Neuronal stem cell (in vitro differentiated cells): ENCODE measurements at regions not wholly inside any gene's neighbourhood (a gene's known extent, or its start where the extent isn't known, plus 50 kb on each side); places are given as distances from the start of the nearest gene placed in this dataset.

Experiments
- DNase-seq: peaks from one replicate; pipeline ENCODE4 v3.0.0-alpha.2; 2013; ENCODE audit warnings: low spot score
- H2AFZ ChIP-seq: one replicate; pipeline ENCODE4 v1.6.1; 2013; ENCODE audit warnings: mild to moderate bottlenecking, low read length, inconsistent platforms
- H2AK5ac ChIP-seq: 2 replicates; pipeline ENCODE4 v1.6.1; 2013; ENCODE audit warnings: low read depth, mild to moderate bottlenecking, inconsistent platforms, low read length, moderate library complexity, mixed read lengths
- H2BK120ac ChIP-seq: 2 replicates; pipeline ENCODE4 v1.6.1; 2013; ENCODE audit warnings: low read depth, mild to moderate bottlenecking, inconsistent platforms, low read length, moderate library complexity, mixed read lengths
- H2BK12ac ChIP-seq: one replicate; pipeline ENCODE4 v1.6.1; 2013; ENCODE audit warnings: low read length, inconsistent platforms
- H2BK15ac ChIP-seq: 2 replicates; pipeline ENCODE4 v1.6.1; 2013; ENCODE audit warnings: mild to moderate bottlenecking, low read length, inconsistent platforms, mixed read lengths
- H2BK5ac ChIP-seq: one replicate; pipeline ENCODE4 v1.6.1; 2013; ENCODE audit warnings: inconsistent platforms, mild to moderate bottlenecking, low read length, moderate library complexity
- H3K14ac ChIP-seq: one replicate; pipeline ENCODE4 v1.6.1; 2013; ENCODE audit warnings: low read length, inconsistent platforms
- H3K18ac ChIP-seq: 2 replicates; pipeline ENCODE4 v1.6.1; 2013; ENCODE audit warnings: low read length, inconsistent platforms
- H3K23ac ChIP-seq: 2 replicates; pipeline ENCODE4 v1.6.1; 2013; ENCODE audit warnings: low read depth, mild to moderate bottlenecking, mixed read lengths, low read length, inconsistent platforms; ENCODE audit not compliant: poor library complexity
- H3K27ac ChIP-seq: replicated peaks from 3 replicates; pipeline ENCODE4 v1.5.1; 2013; ENCODE audit warnings: low read length, inconsistent platforms
- H3K27me3 ChIP-seq, 3 experiments: 2 replicates each; pipeline ENCODE4 v1.6.1; 2013; ENCODE audit warnings: low read length in 3 of 3, mild to moderate bottlenecking in 2 of 3, inconsistent platforms in 1 of 3, low read depth in 1 of 3, mixed read lengths in 1 of 3, moderate library complexity in 1 of 3; ENCODE audit not compliant: control insufficient read depth in 3 of 3, insufficient read depth in 3 of 3
- H3K36me3 ChIP-seq, 2 donors: replicated peaks in 1 of 2; 2 replicates each; pipeline ENCODE4 v1.6.1; 2013; ENCODE audit warnings: low read length in 2 of 2; ENCODE audit not compliant: control insufficient read depth in 2 of 2, insufficient read depth in 2 of 2
- H3K4ac ChIP-seq: 2 replicates; pipeline ENCODE4 v1.6.1; 2013; ENCODE audit warnings: inconsistent platforms, mild to moderate bottlenecking, low read length, moderate library complexity
- H3K4me1 ChIP-seq, 2 donors: 1 replicate in 1 of 2; 2 replicates in 1 of 2; pipeline ENCODE4 v1.6.1; 2013; ENCODE audit warnings: low read length in 2 of 2, low read depth in 1 of 2; ENCODE audit not compliant: control insufficient read depth in 2 of 2, insufficient read depth in 1 of 2
- H3K4me2 ChIP-seq: one replicate; pipeline ENCODE4 v1.6.1; 2013; ENCODE audit warnings: mild to moderate bottlenecking, low read length, inconsistent platforms; ENCODE audit not compliant: insufficient read depth, poor library complexity, severe bottlenecking
- H3K4me3 ChIP-seq, 2 donors: 2 replicates each; pipeline ENCODE4 v1.5.1; 2013; ENCODE audit warnings: low read length in 2 of 2, mild to moderate bottlenecking in 2 of 2, inconsistent platforms in 1 of 2, moderate library complexity in 1 of 2
- H3K79me1 ChIP-seq: one replicate; pipeline ENCODE4 v1.6.1; 2013; ENCODE audit warnings: low read depth, mild to moderate bottlenecking, inconsistent platforms, low read length, moderate library complexity
- H3K9ac ChIP-seq: one replicate; pipeline ENCODE4 v1.6.1; 2013; ENCODE audit warnings: mild to moderate bottlenecking, low read depth, low read length, inconsistent platforms; ENCODE audit not compliant: poor library complexity
- H3K9me3 ChIP-seq, 2 donors: replicated peaks in 1 of 2; 2 replicates each; pipeline versions ENCODE3 to v1.6.1; 2013; ENCODE audit warnings: low read length in 2 of 2, mild to moderate bottlenecking in 2 of 2, inconsistent platforms in 1 of 2, low read depth in 1 of 2, mixed read lengths in 1 of 2, moderate library complexity in 1 of 2; ENCODE audit not compliant: control insufficient read depth in 2 of 2, insufficient read depth in 1 of 2
- H4K8ac ChIP-seq: one replicate; pipeline ENCODE4 v1.6.1; 2013; ENCODE audit warnings: low read depth, mild to moderate bottlenecking, inconsistent platforms, low read length, moderate library complexity
- H4K91ac ChIP-seq: one replicate; pipeline ENCODE4 v1.6.1; 2013; ENCODE audit warnings: low read length, low read depth, mild to moderate bottlenecking, inconsistent platforms; ENCODE audit not compliant: poor library complexity
- WGBS, 2 donors: extraction: QIAGEN DNeasy Blood & Tissue Kit; methylation state at CpG; one replicate each; pipeline ENCODE4 v1.1.7; 2013; ENCODE audit warnings: missing lambda C conversion rate in 2 of 2, mixed read lengths in 1 of 2; ENCODE audit not compliant: insufficient read length in 2 of 2, insufficient replicate concordance in 1 of 2; ENCODE audit errors: extremely low coverage in 2 of 2; 5-methylcytosine and 5-hydroxymethylcytosine counted together

DNA sequence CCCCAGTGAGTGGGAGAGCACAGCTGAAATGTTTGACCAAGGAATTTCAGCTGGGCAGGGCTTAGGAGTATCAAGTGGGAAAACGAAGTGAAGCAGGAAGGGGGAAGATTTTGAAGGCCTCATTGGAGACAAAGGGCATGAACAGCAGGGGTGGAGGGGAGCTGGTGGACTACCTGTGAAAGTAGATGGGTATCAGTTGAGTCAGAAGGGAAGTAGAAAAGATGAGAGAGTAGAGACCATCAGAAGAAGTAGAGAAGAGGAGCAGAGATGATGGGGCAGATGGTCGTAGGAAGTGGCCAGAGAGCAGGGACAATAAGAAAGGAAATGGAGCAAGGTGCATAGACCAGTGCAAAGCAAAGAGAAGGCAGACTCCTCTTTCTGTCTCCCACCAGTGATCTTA is 189.0 kb upstream of the RUNX1 start:
- no peak for DNase-seq
- H3K4me1 ChIP-seq = peaks cover 0 to 3% of the 10 kb centered on the region in 2 donors

DNA sequence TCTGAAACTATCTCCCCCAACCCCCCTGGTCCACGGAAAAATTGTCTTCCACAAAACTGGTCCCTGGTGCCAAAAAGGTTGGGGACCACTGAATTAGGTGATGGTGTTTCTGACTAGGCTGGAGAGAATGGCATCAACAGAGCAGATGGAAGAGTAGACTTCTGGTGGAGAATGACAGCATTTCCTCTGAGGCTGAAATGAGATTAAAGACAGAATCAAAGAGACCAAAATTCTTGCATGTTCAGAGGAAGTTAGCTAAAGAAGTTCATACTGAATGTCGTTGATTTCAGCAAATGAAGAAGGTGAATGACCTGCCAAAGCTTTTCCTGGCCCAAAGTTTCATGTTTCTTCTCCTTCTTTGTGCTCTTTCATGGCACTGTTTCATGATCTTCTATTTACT is 188.2 kb upstream of the RUNX1 start:
- Histone ChIP-seq H3K4me3 (no peak overlapping the region), H3K4me2 (no peak overlapping the region), H3K27me3 (no peaks in the 10 kb centered on the region), H3K27ac (no peak overlapping the region), H3K14ac (no peak overlapping the region), H4K91ac (no peak overlapping the region), H2BK120ac (no peak overlapping the region), H3K4me1 (peaks cover 2 to 4% of the 10 kb centered on the region in 2 donors), H2AFZ (no peak overlapping the region), H2AK5ac (no peak overlapping the region), H3K36me3 (no peaks in the 10 kb centered on the region), H2BK12ac (no peak overlapping the region), H3K9me3 (no peaks in the 10 kb centered on the region), H3K79me1 (no peaks in the 10 kb centered on the region), H3K4ac (no peak overlapping the region), H3K9ac (no peak overlapping the region), H3K23ac (no peak overlapping the region), H2BK5ac (no peak overlapping the region), H4K8ac (no peak overlapping the region), H3K18ac (no peak overlapping the region), H2BK15ac (no peak overlapping the region)
- WGBS, 2 donors = no CpG with 5 or more reads among the region's 2 CpGs
- DNase-seq = no peak

More for the DNA sequence above, 189.0 kb upstream of the RUNX1 start:
- Histone ChIP-seq H4K8ac (no peak overlapping the region), H4K91ac (no peak overlapping the region), H3K23ac (no peak overlapping the region), H3K36me3 (no peaks in the 10 kb centered on the region), H3K14ac (no peak overlapping the region), H3K79me1 (no peaks in the 10 kb centered on the region), H3K9ac (no peak overlapping the region), H3K4ac (no peak overlapping the region), H2BK5ac (no peak overlapping the region), H2BK12ac (no peak overlapping the region), H2BK15ac (no peak overlapping the region), H2AK5ac (no peak overlapping the region), H3K18ac (no peak overlapping the region), H2AFZ (no peak overlapping the region), H3K4me2 (no peak overlapping the region), H2BK120ac (no peak overlapping the region), H3K27ac (no peak overlapping the region), H3K27me3 (no peaks in the 10 kb centered on the region), H3K4me3 (no peak overlapping the region), H3K9me3 (no peaks in the 10 kb centered on the region)
- WGBS, 2 donors = no CpG with 5 or more reads among the region's 2 CpGs

DNA sequence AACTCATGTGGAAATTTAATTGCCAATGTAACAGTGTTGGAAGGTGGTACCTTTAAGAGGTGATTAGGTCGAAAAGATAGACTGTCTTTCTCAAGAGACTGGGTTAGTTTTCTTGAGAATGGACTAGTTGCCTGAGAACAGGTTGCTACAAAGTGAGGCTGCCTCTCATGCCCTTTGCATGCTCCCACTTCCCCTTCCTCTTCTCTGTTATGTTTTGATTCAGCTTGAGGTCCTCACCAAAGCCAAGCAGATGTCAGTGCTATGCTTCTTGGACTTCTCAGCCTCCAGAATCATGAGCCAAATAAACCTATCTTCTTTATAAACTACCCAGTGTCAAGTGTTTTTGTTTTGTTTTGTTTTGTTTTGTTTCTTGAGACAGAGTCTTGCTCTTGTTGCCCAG is 187.0 kb upstream of the RUNX1 start:
- Histone ChIP-seq H2BK120ac (no peak overlapping the region), H4K91ac (no peak overlapping the region), H2BK5ac (no peak overlapping the region), H2AFZ (no peak overlapping the region), H3K36me3 (no peaks in the 10 kb centered on the region), H3K14ac (no peak overlapping the region), H3K27ac (no peak overlapping the region), H4K8ac (no peak overlapping the region), H2AK5ac (no peak overlapping the region), H2BK12ac (no peak overlapping the region), H3K4ac (no peak overlapping the region), H3K9me3 (no peaks in the 10 kb centered on the region), H3K27me3 (no peaks in the 10 kb centered on the region), H3K79me1 (no peaks in the 10 kb centered on the region), H3K4me3 (no peak overlapping the region), H3K9ac (no peak overlapping the region), H3K23ac (no peak overlapping the region), H3K4me1 (peaks cover 2 to 4% of the 10 kb centered on the region in 2 donors), H3K18ac (no peak overlapping the region), H3K4me2 (no peak overlapping the region), H2BK15ac (no peak overlapping the region)
- no CpG with 5 or more reads among the region's 1 CpG for WGBS, 2 donors
- no peak for DNase-seq

DNA sequence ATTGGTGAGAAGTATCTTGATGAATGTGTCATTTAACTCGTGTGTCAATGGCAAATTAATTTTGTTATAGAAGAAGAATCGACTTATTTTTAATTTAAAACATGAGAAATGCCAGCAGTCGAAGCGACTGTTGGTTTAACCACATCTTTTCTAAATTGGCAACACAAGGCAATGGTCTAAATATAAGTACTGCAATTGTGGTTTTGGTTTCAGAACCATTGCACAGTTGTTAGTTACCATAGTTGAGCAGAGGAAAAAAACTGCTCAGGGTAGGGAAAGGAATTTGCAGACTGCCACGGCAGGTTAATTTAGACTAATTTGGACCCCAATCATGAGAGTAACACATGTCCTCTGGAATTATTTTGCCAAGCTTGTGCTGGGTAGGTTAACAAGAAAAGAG is 185.6 kb upstream of the RUNX1 start:
- Histone ChIP-seq H3K79me1 (no peaks in the 10 kb centered on the region), H3K27ac (no peak overlapping the region), H3K27me3 (no peaks in the 10 kb centered on the region), H3K36me3 (no peaks in the 10 kb centered on the region), H2BK120ac (no peak overlapping the region), H3K18ac (no peak overlapping the region), H2BK12ac (no peak overlapping the region), H3K9me3 (no peaks in the 10 kb centered on the region), H2BK5ac (no peak overlapping the region), H3K23ac (no peak overlapping the region), H3K4me2 (no peak overlapping the region), H2AFZ (no peak overlapping the region), H3K14ac (no peak overlapping the region), H2AK5ac (no peak overlapping the region), H3K4ac (no peak overlapping the region), H4K8ac (no peak overlapping the region), H3K9ac (no peak overlapping the region), H3K4me3 (no peak overlapping the region), H3K4me1 (peaks cover 1 to 2% of the 10 kb centered on the region in 2 donors), H2BK15ac (no peak overlapping the region), H4K91ac (no peak overlapping the region)
- no peak for DNase-seq
- WGBS, 2 donors = no CpG with 5 or more reads among the region's 5 CpGs
